GM19351 (cell line): ENCODE measurements at regions not wholly inside any gene's neighbourhood (a gene's known extent, or its start where the extent isn't known, plus 50 kb on each side); places are given as distances from the start of the nearest gene placed in this dataset.
"Not testable (repeated sequence)": the region's sequence is repeated elsewhere in the genome, so short reads cannot be mapped to it uniquely, and the experiment has no call there.

Experiments used
- ATAC-seq: cut with Tn5 transposase; IDR thresholded peaks from one replicate; pipeline ENCODE4 v1.9.1; 2021; ENCODE audit warnings: mild to moderate bottlenecking, moderate library complexity; ENCODE audit not compliant: unreplicated experiment

DNA sequence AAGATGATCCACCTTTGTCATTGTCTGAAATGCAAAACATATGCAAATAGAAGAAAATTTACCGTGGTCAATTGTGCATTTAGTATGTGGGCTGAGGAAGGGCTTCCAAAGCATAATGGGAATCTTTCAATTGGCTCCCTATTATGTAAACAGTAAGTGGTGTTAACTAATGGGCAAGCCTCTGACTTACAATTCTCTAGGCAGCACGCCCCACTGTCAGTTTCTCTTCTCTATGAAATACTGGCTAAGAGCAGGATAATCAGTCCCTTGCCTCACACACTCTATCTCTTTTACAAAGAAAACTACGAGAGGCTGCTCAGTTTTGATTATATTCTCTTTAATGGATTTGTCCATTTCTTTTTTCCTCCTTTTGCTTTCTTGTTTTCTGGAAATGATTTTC is 1272.6 kb downstream of the PCDH19 start:
- ATAC-seq = no peak

DNA sequence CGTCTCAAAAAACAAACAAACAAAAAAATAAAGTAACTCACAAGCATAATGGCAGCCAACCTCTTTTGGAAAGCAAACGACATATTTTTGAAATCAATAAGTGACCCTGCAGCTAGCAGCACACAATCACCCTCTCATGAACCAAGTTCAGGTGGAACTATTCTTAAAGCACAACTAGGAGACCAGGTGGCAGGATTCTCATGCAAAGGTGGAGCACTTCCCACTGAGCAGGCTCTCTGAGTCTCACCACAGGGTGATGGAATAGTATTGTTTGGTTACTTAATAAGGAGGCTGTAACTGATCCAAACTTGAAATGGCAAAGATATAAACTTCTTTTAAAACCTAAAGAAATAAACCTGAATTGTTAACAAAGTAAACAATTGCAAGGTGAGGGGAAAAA is 1293.1 kb downstream of the PCDH19 start:
- no peak for ATAC-seq

DNA sequence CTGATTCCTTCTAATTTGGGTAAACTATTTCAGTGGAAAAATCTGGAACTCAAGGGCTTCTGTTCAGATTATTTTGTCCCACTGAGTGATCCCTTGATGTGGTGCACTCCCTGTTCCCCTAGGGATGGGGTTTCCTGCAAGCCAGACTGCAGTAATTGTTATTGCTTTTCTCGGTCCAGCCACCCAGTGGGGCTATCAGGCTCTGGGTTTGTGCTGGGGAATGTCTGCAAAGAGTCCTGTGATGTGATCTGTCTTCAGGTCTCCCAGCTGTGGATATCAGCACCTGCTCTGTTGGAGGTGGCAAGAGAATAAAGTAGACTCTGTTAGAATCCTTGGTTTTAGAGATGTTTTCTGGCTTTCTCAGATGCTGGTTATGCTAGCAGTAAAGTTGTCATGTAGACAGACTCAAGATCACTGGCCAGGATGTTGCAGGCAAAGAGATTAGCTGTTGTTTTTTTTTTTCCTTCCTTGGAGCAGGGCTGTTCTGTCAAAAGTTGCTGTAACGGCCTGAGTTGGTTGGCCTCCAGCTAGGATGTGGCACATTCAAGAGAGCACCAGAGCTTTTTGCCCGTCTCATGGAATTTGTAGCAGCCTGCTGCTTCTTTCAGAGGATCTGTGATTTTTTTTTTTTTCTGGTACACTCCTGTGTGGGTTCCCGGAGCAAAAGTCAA is 1314.0 kb downstream of the PCDH19 start:
- ATAC-seq = no peak

DNA sequence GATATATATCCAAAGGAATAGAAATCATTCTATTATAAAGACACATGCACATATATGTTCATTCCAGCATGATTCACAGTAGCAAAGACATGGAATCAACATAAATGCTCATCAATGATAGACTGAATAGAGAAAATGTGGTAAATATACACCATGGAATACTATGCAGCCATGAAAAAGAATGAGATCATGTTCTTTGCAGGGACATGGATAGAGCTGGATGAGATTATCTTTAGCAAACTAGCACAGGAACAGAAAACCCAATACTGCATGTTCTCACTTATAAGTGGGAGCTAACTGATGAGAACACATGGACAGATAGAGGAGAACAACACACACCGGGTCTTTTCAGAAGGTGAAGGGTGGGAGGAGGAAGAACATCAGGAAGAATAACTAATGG is 1318.6 kb downstream of the PCDH19 start:
- no peak for ATAC-seq

DNA sequence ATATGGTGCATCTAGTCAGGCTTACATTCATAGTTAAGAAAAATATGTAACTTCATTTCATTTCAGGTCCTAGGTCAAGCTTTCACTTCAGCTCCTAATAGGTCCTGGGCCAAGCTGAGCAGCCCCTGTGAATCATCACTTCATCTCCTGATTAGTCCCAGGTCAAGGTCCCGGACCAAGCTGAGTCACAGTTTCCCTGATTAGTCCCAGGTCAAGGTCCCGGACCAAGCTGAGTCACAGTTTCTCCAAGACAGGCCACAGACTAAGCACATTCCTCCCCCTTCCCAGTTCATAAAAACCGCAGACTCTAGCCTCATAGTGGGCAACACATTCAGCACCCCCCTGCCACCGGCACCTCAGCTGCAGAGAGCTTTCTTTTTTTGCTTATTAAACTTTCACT is 1331.8 kb downstream of the PCDH19 start:
- ATAC-seq = no peak

DNA sequence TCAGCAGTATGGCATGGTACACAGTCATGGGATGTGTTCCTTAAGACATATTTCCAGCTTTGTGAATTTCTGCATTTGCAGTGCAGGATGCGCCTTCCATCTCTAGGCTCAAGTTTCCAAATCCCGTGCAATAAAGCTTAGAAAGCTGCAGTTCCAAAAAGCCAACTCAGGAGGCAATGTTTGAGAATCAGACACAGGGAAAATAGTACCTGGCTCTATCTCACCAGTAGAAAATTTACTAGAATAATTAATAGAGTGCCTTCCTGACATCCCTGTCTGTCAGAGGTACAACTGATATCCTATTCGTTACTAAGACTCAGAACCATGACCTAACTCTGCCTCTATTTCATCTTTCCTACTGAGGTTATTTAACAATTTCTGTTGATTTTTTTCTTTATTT is 1333.0 kb downstream of the PCDH19 start:
- no peak for ATAC-seq

DNA sequence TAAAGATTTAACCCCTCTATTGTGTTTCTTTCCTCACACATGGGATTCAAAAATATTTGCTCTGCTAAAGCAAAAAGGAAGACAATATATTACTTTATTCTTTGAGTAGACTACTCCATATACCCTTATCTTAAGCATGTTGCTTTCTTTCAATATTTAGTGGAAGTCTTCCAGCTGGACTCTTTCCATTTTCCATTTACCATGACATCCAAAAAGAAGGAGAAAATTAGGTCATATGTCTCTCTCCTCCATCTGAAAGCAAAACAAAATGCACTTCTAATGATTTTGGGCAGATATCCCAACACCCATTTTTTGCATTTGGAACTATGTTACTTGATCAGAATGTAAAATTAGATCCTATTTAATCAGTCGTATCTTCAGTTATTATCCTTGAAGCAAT is 1336.5 kb downstream of the PCDH19 start:
- no peak for ATAC-seq

DNA sequence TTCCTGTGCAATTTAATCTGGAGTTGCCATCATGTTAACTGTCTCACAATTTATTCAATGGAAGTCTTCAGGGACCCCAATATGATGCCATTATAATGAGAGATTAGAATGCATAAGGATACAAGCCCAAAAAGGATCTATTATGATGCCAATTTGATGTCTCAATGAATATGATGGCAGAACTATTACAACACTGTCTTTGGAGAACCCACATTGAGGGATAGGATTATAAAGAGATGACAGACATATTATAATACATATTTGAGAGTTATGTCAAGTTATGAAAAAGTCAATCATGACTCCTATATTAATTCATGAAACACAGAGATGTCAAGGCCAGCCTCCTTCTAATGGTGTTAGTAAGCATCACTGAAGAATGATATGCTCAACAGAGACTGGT is 1358.4 kb downstream of the PCDH19 start:
- no peak for ATAC-seq

DNA sequence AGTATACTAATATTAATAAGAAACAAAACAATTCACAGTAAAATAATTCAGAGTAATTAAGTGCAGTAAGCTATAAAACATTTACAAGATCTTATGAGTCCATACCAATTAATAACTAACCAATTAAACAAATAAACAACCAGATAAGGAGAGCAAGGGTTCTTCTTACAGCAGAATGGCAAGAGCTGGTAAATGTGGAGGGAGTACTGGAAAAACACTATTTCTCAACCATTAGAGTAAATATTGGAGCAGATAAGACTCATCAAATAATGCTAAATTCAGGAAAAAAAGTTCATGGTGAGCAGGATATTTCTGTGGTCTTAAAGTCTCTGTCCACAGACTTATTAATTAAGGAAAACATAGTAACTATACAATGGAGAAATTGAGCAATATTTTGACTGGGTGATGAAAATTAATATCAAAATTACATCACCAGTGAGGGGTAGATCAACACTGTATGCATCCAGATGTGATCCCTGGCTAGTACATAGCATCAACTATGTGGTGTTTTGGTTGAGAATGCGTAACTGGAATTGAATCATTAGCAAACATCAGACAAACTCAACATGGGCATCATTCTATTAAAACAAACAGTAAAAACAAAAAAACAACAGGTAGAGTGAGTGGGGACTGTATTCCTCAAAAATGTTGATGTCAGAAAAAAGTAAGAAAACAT is 1376.7 kb downstream of the PCDH19 start:
- no peak for ATAC-seq

DNA sequence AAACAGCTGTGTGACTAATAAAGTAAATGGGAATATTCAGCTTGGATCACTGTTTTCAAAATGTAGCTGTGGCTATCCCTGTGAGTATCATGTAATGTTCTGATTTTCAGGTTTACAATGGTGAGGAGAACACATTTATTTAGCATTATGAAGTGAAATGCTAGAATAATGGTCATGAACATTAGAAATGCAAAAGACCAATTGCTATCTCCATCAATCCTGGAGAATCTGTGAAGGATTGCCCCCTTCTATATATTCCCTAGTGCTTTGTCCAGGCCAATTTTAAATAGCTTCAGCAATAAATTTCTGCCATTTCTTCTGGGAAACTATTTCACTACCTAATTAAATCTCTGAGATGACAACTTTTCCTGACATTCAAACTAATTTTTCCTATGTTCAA is 1399.1 kb downstream of the PCDH19 start:
- ATAC-seq = no peak

DNA sequence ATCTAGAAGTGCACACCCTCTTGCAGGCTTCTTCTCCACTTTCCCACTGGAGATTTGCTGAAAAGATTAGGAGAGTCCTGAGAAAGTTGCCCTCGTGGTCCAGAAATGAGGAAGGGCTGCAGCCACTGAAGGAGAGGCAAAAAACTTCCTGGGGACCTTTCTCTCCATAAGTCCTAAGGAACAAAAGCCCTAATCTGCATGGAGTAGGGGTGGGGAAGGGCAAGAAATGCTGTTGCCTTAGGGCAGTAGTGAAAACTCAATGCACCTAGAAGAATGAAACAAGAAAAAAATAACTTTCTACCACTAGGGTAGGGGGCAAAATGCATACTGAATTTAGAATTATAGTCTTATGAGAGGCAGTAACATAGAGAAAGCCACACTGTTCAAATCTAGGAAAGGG is 1408.8 kb downstream of the PCDH19 start:
- no peak for ATAC-seq

DNA sequence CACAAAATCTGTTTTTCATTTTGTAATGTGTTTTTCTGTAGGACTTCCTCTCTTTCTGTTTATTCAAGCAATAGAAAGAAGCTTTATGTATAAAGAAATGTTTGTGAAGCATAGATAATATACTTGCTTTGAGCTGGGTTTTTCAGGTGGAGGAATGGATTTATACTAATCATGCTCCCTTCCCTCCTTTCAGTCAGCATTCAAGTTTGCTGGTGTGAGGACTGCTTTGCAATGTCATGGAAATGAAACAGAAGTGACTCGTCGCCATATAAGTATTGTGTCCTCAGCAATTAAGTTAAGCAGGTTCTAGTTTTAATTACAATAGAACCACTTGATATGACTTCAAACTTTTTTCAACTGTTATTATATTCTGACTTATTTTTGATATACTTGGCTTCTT is 1447.1 kb downstream of the PCDH19 start:
- no peak for ATAC-seq

DNA sequence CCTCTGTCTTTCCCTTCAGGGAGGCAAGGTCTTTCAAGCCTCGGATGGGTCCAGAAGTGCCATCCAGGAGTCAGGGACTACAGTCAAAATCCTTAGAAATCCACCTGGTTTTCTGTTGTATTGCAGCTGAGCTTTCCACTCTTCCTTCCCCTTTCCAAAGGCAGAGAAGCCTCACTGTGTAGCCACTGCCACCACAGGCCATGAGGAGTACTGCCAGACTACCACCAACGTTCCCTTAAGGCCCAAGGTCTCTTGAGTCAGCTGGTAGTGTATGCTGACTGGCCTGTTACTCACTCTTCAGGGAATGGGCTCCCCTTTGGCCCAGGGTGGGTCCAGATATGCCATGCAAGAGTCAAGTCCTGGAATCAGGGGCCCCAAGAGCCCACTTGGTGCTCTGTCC is 1454.1 kb downstream of the PCDH19 start:
- no peak for ATAC-seq

DNA sequence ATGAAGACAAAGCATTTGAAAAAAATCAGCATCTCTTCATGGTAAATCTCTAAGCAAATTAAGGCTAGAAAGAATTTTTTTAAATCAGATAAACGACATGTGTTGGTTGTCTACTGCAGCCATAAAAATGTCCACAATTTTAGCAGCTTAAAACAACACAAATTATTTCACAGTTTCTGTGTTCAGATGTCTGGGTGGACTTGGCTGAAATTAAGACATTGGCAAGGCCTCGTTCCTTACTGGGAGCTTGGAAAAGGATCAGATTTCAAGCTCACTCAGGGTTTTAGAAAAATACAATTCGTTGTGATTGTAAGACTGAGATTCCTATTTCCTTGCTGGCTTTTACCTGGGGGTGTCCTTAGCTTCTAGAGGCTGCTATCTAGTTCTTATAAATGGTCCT is 1470.6 kb downstream of the PCDH19 start:
- ATAC-seq = no peak

DNA sequence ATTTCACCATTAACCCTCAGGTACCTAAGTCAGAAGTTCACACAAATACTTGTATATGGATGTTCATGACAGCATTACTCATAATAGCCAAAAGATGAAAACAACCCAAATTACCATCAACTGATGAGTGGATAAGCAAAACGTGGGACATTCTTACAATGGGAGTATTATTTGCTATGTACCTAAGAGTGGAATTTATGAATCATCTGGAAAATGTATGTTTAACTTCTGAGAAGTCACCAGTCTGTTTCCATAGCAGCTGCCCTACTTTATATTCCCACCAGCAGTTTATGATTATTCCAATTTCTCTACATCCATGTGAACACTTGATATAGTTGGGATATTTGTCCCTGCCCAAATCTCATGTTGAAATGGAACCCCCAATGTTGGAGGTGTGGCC is 1478.9 kb downstream of the PCDH19 start:
- ATAC-seq = no peak

DNA sequence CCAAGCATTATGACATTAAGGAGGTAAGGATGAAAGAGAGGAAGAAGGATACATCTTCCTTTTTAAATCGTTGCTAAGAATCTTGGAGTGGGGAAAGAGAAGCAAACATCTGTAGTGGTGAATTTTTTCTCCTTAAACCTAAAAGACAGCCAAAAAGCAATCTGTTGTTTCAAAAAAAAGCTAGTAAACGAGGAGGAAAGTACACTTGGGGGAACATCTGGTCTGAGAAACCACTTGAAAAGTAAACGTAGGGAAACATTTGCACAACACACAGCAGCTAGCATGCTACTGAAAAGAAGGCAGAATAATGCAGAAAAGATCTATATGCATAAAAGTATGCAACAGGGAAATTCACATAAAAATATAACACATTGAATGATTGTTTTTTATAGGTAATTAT is 1485.6 kb downstream of the PCDH19 start:
- ATAC-seq = no peak

DNA sequence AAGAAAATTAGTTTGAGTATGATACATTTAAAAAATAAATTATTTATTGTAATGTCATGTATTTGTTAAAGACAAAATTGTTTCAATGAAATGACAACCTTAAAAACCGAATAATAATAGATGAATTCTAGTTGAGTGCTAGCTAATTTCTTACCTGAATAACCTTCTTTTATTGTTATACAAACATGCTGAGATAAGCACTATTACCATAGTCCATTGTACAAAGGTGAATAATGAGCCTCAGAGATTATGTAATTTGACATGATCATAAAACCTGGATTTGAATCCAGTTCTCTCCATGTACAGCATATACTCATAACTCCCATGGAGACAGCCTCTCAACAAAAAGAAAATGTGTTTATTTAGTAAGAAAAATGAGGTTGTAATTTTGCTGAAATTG is 1512.9 kb downstream of the PCDH19 start:
- ATAC-seq = no peak

DNA sequence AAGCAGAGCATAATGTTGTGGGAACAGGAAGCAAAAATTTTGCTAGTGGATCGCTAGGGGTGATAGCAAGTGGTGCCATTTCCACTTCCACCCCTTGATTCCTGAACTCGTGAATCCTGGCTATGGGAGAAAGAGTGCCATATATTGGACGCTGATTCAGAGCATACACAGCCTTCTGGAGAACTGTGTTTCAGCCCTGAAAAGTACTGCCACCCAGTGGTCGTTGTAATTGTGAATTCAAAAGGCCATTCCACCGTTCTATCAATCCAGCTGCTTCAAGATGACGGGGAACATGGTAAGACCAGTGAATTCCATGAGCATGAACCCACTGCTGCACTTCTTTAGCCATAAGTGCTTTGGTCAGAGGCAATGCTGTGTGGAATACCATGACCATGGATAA is 1559.4 kb downstream of the PCDH19 start:
- not testable (repeated sequence) for ATAC-seq
